GM13977 (cell line): ENCODE measurements at regions not wholly inside any gene's neighbourhood (a gene's known extent, or its start where the extent isn't known, plus 50 kb on each side); places are given as distances from the start of the nearest gene placed in this dataset.

ENCODE experiments used
- DNase-seq: peaks from one replicate; pipeline ENCODE4 v3.0.0; 2012; ENCODE audit warnings: low spot score
- in situ Hi-C: fragments of 300-500 bp; cut with MboI; formaldehyde crosslinking; loops from one replicate; pipeline ENCODE4 v1.12.0; 2022; ENCODE audit warnings: low sequenced_read_pairs, low pct_unique_long_range_greater_than_20kb, mixed read lengths, inconsistent platforms; ENCODE audit not compliant: unreplicated experiment
- TF ChIP-seq, protein P1 (sequence below): IDR thresholded peaks from 2 replicates; pipeline ENCODE4 v1.5.1; 2012; ENCODE audit warnings: mild to moderate bottlenecking, control low read depth; ENCODE audit not compliant: insufficient read depth; ENCODE audit errors: extremely low read depth, missing control alignments

DNA sequence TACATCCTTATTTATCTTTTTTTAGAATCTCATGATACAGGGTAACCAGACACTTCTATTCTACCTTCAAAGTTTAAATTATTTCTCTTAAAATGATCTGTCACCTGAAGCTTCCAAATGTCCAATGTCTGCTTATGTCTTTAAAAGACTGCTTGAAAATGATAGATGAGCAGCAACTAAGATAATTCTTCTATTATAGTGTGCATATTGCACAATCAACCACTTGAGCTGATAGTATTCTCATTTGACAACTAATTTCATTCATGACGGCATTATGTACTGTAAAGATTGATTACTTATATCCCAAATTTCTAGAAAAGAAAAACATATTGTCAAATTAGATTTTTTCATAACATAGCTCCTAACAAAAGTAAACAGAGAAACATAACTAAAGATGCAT lies 1478.2 kb upstream of the MIR17HG start:
- TF ChIP-seq, protein P1, sequence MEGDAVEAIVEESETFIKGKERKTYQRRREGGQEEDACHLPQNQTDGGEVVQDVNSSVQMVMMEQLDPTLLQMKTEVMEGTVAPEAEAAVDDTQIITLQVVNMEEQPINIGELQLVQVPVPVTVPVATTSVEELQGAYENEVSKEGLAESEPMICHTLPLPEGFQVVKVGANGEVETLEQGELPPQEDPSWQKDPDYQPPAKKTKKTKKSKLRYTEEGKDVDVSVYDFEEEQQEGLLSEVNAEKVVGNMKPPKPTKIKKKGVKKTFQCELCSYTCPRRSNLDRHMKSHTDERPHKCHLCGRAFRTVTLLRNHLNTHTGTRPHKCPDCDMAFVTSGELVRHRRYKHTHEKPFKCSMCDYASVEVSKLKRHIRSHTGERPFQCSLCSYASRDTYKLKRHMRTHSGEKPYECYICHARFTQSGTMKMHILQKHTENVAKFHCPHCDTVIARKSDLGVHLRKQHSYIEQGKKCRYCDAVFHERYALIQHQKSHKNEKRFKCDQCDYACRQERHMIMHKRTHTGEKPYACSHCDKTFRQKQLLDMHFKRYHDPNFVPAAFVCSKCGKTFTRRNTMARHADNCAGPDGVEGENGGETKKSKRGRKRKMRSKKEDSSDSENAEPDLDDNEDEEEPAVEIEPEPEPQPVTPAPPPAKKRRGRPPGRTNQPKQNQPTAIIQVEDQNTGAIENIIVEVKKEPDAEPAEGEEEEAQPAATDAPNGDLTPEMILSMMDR: no peak
- DNase-seq: no peak
- in situ Hi-C loops: no loop called here

DNA sequence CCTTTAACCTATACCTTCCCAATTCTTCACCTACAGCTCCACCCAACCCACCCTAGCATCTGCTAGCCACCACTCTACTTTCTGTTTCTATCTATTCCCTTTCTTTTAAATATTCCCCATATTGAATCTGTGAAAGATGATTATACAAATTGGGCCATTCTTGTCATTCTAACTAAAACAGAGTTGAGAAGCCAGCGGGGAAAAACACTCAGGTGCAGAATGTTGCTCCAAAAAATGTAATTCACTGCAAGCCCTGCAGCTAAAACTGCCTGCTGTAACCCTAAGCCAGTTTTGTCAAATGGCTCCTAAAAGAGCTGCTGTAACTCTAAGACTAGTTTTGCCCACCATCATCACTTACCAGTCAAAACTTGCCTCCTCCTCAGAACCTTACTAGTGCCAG lies 1468.6 kb upstream of the MIR17HG start:
- TF ChIP-seq, protein P1: no peak
- DNase-seq: no peak
- in situ Hi-C loops: no loop called here

DNA sequence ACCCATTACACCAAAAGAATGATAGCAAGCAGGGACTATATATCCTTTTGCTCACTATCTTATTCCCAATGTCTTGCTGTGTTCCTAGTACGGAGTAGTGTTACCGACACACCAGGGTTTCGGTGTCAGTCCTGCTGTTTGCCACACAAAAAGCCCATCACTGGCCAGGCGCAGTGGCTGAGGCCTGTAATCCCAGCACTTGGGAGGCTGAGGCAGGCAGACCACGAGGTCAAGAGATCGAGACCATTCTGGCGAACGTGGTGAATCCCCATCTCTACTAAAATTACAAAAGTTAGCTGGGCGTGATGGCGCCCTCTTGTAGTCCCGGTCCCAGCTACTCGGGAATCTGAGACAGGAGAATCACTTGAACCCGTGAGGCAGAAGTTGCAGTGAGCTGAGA lies 1467.3 kb upstream of the MIR17HG start:
- no peak for DNase-seq
- in situ Hi-C loops: no loop called here
- TF ChIP-seq, protein P1: no peak

DNA sequence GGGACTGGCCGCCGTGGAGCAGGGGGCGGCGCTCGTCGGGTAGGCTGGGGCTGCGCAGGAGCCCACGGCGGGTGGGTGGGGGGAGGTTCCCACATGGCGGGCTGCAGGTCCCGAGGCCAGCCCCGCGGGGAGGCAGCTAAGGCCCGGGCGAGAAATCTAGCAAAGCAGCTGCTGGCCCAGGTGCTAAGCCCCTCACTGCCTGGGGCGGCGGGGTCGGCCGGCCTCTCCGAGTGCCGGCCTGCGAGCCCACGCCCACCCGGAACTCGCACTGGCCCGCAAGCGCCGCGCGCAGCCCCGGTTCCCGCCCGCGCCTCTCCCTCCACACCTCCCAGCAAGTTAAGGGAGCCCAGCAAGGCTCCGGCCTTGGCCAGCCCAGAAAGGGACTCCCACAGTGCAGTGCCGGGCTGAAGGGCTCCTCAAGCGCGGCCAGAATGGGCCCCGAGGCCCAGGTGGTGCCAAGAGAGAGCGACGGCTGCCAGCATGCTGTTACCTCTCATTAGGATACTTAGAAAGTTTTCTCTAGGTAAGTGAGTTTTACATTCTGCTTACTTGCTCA lies 1463.5 kb upstream of the MIR17HG start:
- in situ Hi-C loops: no loop called here
- TF ChIP-seq, protein P1: no peak
- DNase-seq: no peak

DNA sequence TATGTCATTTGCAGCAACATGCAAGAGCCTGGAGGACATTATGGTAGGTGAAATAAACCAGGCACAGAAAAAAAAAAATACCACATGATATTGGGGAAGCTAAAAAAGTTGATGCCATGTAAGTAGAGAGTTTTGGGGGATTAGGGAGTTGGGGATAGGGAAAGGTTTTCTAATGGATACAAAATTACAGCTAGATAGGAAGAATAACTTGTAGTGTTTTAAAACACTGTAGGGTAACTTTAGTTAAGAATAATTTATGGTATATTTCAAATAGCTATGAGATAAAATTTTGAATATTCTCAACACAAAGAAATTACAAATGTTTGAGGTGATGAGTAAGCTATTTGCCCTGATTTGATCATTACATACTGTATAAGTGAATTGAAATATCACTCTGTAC lies 1456.7 kb upstream of the MIR17HG start:
- no peak for DNase-seq
- TF ChIP-seq, protein P1: no peak
- in situ Hi-C loops: no loop called here

DNA sequence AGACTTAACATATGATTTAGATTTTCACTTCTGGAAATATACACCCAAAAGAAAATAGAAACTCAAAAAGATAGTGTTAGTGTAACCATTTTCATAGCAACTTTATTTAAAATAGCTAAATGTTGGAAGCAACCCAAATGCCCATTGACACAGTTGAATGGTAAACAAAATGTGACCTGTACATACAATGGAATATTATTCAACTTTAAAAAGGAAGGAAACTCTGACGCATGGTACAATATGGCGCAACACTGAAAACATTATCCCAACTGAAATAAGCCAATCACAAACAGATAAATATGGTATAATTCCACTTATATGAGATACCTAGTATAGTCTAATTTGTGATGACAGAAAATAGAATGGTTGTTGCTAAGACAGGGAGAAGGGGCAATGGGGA lies 1456.1 kb upstream of the MIR17HG start:
- TF ChIP-seq, protein P1: no peak
- DNase-seq: no peak
- in situ Hi-C loops: no loop called here

DNA sequence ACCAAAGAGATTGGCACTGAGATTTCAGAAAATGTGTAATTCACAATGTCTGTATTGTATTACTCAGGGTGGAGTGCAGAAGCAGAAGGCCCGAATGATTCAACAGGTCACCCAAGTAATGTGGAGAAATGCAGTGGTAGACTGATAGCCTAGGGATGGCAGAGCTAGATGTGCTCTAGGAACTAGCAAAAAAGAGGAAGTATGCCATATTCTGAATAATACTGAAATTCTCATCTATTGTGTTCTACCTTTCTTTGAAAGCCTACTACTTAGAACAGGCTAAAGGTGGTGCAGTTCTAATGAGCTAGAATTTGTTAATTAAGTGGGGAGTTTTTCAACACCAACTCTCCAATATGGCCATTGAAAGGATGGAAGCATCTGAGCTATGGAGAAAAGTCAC lies 1449.8 kb upstream of the MIR17HG start:
- in situ Hi-C loops: no loop called here
- TF ChIP-seq, protein P1: no peak
- DNase-seq: peak; percentile 24
